ENCODE measurements at regions not wholly inside any gene's neighbourhood (a gene's known extent, or its start where the extent isn't known, plus 50 kb on each side); places are given as distances from the start of the nearest gene placed in this dataset.
A peak's percentile ranks its signal among the peaks of the same experiment; 100 is the strongest.

DNA sequence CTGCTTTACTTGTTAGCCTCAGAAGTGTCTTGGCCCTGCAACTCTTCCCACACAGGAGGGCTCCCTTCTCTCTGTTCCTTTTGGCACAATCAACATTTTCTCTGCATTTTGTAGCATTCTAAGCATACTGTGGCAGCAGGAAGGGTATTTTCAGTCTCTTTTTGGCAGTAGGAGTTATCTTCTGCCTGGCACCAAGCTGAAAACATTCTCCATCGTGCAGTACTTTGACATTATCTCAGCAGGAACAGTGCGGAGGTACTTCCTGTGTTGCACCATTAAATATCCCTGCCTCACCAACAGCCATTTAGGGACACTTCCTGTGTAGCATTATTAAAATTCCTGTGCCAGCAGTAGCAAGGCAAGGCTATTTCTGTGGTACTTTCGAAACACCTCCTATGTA, 233.2 kb upstream of the SEMA6D start:
- in situ Hi-C loops (cut with MboI; ENCODE audit: low sequenced_read_pairs) (no loop called here), dilution Hi-C loops (cut with HindIII; ENCODE audit: low sequenced_read_pairs, unreplicated experiment) (no loop called here), intact Hi-C loops (cut with micrococcal nuclease) (no loop called here)
- H4K8ac ChIP-seq (ENCODE audit: low read depth in 2 of 2, low read length in 2 of 2): peak overlapping the region; percentile 44 to 46
- no peak overlapping the region for H3K9ac ChIP-seq (ENCODE audit: low read depth, low read length)
- H3K79me1 ChIP-seq (ENCODE audit: low read depth in 1 of 2, low read length in 2 of 2): no peaks in the 10 kb centered on the region
- no peak overlapping the region for H3K27ac ChIP-seq (ENCODE audit: insufficient read depth, low read length)
- peak overlapping the region; percentile 82; the same call in 1 of the 2 replicates for H3K18ac ChIP-seq (ENCODE audit: low read depth, low read length)
- TF ChIP-seq CHD1 (IDR thresholded peaks at IDR 0.05; ENCODE audit: low read depth, low read length) (no peak), SMC3 (IDR thresholded peaks at IDR 0.05; ENCODE audit: low read depth, low read length) (no peak), MAFK (IDR thresholded peaks at IDR 0.05; ENCODE audit: low read depth, low read length) (no peak), POLR2A (IDR thresholded peaks at IDR 0.05; ENCODE audit: low read depth, low read length) (no peak), FOS (IDR thresholded peaks at IDR 0.05; ENCODE audit: low read depth, low read length) (no peak), NFE2L2 (IDR thresholded peaks at IDR 0.05; ENCODE audit: low read depth, low read length) (no peak), MAZ (IDR thresholded peaks at IDR 0.05; ENCODE audit: borderline replicate concordance, low read depth, low read length) (no peak), RFX5 (IDR thresholded peaks at IDR 0.05; ENCODE audit: low read depth, low read length) (no peak), CEBPB (IDR thresholded peaks at IDR 0.05; ENCODE audit: low read depth, low read length) (no peak), BHLHE40 (IDR thresholded peaks at IDR 0.05; ENCODE audit: low read depth, low read length) (no peak), MXI1 (IDR thresholded peaks at IDR 0.05; ENCODE audit: borderline replicate concordance, low read depth, low read length) (no peak), RCOR1 (IDR thresholded peaks at IDR 0.05; ENCODE audit: insufficient replicate concordance, low read length) (no peak), RAD21 (IDR thresholded peaks at IDR 0.05; ENCODE audit: low read length) (no peak)
- TF ChIP-seq, protein P1, sequence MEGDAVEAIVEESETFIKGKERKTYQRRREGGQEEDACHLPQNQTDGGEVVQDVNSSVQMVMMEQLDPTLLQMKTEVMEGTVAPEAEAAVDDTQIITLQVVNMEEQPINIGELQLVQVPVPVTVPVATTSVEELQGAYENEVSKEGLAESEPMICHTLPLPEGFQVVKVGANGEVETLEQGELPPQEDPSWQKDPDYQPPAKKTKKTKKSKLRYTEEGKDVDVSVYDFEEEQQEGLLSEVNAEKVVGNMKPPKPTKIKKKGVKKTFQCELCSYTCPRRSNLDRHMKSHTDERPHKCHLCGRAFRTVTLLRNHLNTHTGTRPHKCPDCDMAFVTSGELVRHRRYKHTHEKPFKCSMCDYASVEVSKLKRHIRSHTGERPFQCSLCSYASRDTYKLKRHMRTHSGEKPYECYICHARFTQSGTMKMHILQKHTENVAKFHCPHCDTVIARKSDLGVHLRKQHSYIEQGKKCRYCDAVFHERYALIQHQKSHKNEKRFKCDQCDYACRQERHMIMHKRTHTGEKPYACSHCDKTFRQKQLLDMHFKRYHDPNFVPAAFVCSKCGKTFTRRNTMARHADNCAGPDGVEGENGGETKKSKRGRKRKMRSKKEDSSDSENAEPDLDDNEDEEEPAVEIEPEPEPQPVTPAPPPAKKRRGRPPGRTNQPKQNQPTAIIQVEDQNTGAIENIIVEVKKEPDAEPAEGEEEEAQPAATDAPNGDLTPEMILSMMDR (conservative IDR thresholded peaks at IDR 0.05; ENCODE audit: low read depth, low read length): no peak
- TF ChIP-seq, protein P2, sequence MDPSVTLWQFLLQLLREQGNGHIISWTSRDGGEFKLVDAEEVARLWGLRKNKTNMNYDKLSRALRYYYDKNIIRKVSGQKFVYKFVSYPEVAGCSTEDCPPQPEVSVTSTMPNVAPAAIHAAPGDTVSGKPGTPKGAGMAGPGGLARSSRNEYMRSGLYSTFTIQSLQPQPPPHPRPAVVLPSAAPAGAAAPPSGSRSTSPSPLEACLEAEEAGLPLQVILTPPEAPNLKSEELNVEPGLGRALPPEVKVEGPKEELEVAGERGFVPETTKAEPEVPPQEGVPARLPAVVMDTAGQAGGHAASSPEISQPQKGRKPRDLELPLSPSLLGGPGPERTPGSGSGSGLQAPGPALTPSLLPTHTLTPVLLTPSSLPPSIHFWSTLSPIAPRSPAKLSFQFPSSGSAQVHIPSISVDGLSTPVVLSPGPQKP (IDR thresholded peaks at IDR 0.05; ENCODE audit: borderline replicate concordance, low read depth, low read length): no peak
- TF ChIP-seq, protein P3, sequence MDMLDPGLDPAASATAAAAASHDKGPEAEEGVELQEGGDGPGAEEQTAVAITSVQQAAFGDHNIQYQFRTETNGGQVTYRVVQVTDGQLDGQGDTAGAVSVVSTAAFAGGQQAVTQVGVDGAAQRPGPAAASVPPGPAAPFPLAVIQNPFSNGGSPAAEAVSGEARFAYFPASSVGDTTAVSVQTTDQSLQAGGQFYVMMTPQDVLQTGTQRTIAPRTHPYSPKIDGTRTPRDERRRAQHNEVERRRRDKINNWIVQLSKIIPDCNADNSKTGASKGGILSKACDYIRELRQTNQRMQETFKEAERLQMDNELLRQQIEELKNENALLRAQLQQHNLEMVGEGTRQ (IDR thresholded peaks at IDR 0.05; ENCODE audit: low read depth, low read length): no peak
- H4K20me1 ChIP-seq (ENCODE audit: insufficient read depth, low read length): no peaks in the 10 kb centered on the region
- no peak overlapping the region for H2BK20ac ChIP-seq (ENCODE audit: low read depth, low read length)
- H3K27me3 ChIP-seq (ENCODE audit: control insufficient read depth, insufficient read depth, low read length): no peaks in the 10 kb centered on the region
- H3K4me2 ChIP-seq (ENCODE audit: low read depth, low read length): no peak overlapping the region
- H3K4me1 ChIP-seq (ENCODE audit: control insufficient read depth, insufficient read depth, low read length): peaks cover 2% of the 10 kb centered on the region; the same call in 1 of the 2 replicates
- peaks cover 2% of the 10 kb centered on the region; the same call in 1 of the 2 replicates for H3K9me1 ChIP-seq (ENCODE audit: insufficient read depth, low read length)
- H4K5ac ChIP-seq (ENCODE audit: low read depth, low read length): peak overlapping the region; percentile 79; the same call in 1 of the 2 replicates
- no peak overlapping the region for H3K4me3 ChIP-seq (ENCODE audit: insufficient read depth, low read depth, low read length)
- no peaks in the 10 kb centered on the region for H3K9me3 ChIP-seq (ENCODE audit: control insufficient read depth, insufficient read depth, low read length)
- no peak overlapping the region for H3K56ac ChIP-seq (ENCODE audit: extremely low read depth, insufficient read depth, low read length)
- BruUV-seq (replicated peaks): no TSS peak
- H2AK5ac ChIP-seq (ENCODE audit: low read depth, low read length): no peak overlapping the region
- peak; percentile 27 for DNase-seq
- no peak overlapping the region for H2BK15ac ChIP-seq (ENCODE audit: low read depth, low read length)
- no peak overlapping the region for H3K4ac ChIP-seq (ENCODE audit: low read depth, low read length)
- H2BK5ac ChIP-seq (ENCODE audit: low read depth, low read length, poor library complexity, severe bottlenecking): peak overlapping the region; percentile 27
- no CpG with 5 or more reads among the region's 3 CpGs for WGBS, 2 experiments (ENCODE audit: extremely low coverage in 2 of 2, insufficient read length in 1 of 2)
- H4K91ac ChIP-seq (ENCODE audit: insufficient read depth, low read depth, low read length): no peak overlapping the region
- H3K36me3 ChIP-seq (ENCODE audit: control insufficient read depth, insufficient read depth, low read length): no peaks in the 10 kb centered on the region
- H2AFZ ChIP-seq (replicated peaks; ENCODE audit: low read length, poor library complexity): peak overlapping the region; percentile 1
- ChIA-PET POLR2A (ENCODE audit: unreplicated experiment) (no interaction called here), CTCF (no interaction called here)
- ATAC-seq (ENCODE audit: low read depth): no peak
- no peak overlapping the region for H2BK120ac ChIP-seq (ENCODE audit: low read depth, low read length)
- no peak overlapping the region for H2AK9ac ChIP-seq (replicated peaks; ENCODE audit: low read depth, low read length, poor library complexity)
- H3K14ac ChIP-seq (replicated peaks; ENCODE audit: low read depth, low read length): no peak overlapping the region
- H3K23ac ChIP-seq (ENCODE audit: low read depth, low read length): no peak overlapping the region

Measured in IMR-90 (cell line).